RWPE1 (cell line): ENCODE measurements at regions not wholly inside any gene's neighbourhood (a gene's known extent, or its start where the extent isn't known, plus 50 kb on each side); places are given as distances from the start of the nearest gene placed in this dataset.

Experiments used
- CTCF ChIA-PET: fragments of 350-600 bp; sonication (Branson Sonifier 250); formaldehyde crosslinking; extraction: SDS; loops from one replicate; lab custom pipeline; 2021; lab: Yijun Ruan, JAX
- POLR2A ChIA-PET: fragments of 400-600 bp; formaldehyde crosslinking; extraction: SDS; loops from one replicate; lab custom pipeline; 2020; ENCODE audit warnings: antibody characterized with exemption; ENCODE audit not compliant: low non-redundant PET; lab: Yijun Ruan, JAX
- DNase-seq: peaks from one replicate; pipeline ENCODE4 v3.0.0; 2012; ENCODE audit warnings: low spot score
- H3K27ac ChIP-seq: fragments of 450-650 bp; 2 replicates; pipeline ENCODE4 v1.5.1; 2017
- CTCF ChIP-seq: fragments of 450-650 bp; conservative IDR thresholded peaks from 2 replicates; pipeline ENCODE4 v1.5.1; 2017; ENCODE audit warnings: low read depth, mild to moderate bottlenecking

GRCh38 chr21:16568244-16568643 is 838.5 kb downstream of the USP25 start:
- H3K27ac ChIP-seq = no peak overlapping the region
- no peak for TF ChIP-seq CTCF
- ChIA-PET CTCF (no interaction called here), POLR2A (no interaction called here)
- DNase-seq = no peak

DNA sequence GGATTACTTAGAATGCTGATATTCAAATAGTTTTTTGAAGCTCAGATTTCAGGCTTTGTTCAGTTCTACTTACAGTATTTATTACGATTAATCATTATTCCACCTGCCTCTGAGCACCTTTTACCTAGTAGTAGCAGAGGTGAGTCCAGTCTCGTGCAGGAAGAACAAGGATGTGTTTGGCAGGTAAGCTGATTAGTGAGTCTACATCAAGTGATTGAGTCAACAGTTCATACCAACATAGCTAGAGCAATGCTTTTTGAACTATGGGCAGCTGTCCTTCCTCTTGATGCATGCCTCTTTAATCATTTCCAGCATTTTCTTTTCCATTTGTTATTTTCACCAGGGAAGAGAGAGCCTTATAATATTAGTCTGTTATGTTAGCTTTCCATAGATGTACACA is 838.9 kb downstream of the USP25 start:
- DNase-seq = no peak
- H3K27ac ChIP-seq = no peak overlapping the region
- CTCF ChIA-PET = no interaction called here
- no peak for TF ChIP-seq CTCF
- POLR2A ChIA-PET = no interaction called here

DNA sequence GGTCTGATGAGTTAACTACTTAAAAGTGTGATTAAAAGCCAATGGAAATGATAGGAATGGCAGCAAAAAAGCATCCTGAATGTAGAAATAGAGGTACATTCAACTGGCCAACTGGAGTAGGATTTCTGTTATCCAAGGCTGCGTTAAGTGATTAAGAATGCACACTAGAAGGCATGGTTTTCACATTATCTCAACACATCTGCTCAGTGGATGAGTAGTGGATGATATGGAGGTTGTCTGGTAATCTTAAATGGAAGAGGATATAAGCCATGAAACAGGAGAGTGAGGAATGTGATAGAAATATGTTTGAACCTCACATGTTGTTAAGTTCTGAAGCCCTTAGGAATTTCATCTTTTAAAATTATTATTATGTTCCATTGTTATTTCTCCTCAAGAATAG is 839.9 kb downstream of the USP25 start:
- no peak overlapping the region for H3K27ac ChIP-seq
- ChIA-PET POLR2A (no interaction called here), CTCF (no interaction called here)
- TF ChIP-seq CTCF = no peak
- DNase-seq = no peak

GRCh38 chr21:16570171-16570570 is 840.4 kb downstream of the USP25 start:
- POLR2A ChIA-PET = no interaction called here

DNA sequence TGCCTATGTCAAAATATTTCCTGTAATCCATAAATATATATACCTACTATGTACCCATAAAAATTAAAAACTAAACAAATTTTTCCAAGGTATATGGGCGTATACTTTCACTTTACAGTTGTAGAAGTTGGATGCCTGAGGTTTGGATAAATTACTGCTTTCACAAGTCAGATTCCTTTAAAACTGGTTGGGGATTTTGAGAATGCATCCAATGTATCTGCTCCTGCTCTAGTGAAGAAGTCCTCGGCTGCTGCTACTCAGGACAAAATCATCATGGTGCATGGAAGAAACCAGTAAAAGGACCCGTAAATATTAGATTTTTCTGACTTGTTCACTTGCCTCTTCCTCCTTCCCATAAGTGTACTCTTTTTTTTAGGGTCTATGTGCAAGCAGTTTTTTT is 841.1 kb downstream of the USP25 start:
- POLR2A ChIA-PET = no interaction called here

More at GRCh38 chr21:16570171-16570570, 840.4 kb downstream of the USP25 start:
- TF ChIP-seq CTCF = no peak
- no peak for DNase-seq
- no peak overlapping the region for H3K27ac ChIP-seq
- CTCF ChIA-PET = interaction anchor here (0.5 kb wide), 1 partner anchor 15 kb away, joined by 5 read pairs; no protein-coding TSS in a partner anchor

DNA sequence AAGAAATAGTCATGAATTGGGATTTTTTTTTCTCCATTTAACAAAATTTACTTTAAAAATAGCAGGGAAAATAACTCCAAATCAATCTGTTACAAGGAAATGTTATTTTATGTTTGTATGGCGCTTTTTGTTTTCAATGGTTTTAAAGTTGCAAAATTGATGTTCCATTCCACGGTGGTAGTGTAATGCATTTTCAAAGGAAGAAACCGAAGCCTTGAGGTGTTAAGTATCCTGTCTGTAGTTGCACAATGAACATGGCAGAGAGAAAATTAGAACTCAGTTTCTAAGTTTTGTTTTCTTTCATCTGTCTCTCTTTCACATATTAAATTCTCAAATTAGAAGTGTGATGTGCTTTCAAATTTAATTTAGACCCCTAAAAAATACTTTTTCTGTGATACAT is 841.8 kb downstream of the USP25 start:
- POLR2A ChIA-PET = no interaction called here

More for the DNA sequence above, 841.1 kb downstream of the USP25 start:
- no peak for DNase-seq
- H3K27ac ChIP-seq = no peak overlapping the region
- no peak for TF ChIP-seq CTCF
- CTCF ChIA-PET = interaction anchor here (0.5 kb wide), 1 partner anchor 14 kb away, joined by 5 read pairs; no protein-coding TSS in a partner anchor

More for the DNA sequence above, 841.8 kb downstream of the USP25 start:
- no peak overlapping the region for H3K27ac ChIP-seq
- DNase-seq = no peak
- no peak for TF ChIP-seq CTCF
- CTCF ChIA-PET = no interaction called here
